NCI-H1694 treated with DMSO at 0.1 percent for 48 hours (cell line): ENCODE measurements at regions not wholly inside any gene's neighbourhood (a gene's known extent, or its start where the extent isn't known, plus 50 kb on each side); places are given as distances from the start of the nearest gene placed in this dataset.

ENCODE experiments used
- DNase-seq: peaks from one replicate; lab custom pipeline; 2025; lab: John Stamatoyannopoulos, UW

- DNase-seq: no peak
These were observed 300.1 kb upstream of the TRIB2 start for GRCh38 chr2:12416600-12416999.

- no peak for DNase-seq
These were observed 298.9 kb upstream of the TRIB2 start for GRCh38 chr2:12417786-12418185.

GRCh38 chr2:12419803-12420202, 296.9 kb upstream of the TRIB2 start:
- no peak for DNase-seq

- DNase-seq: no peak
These were observed 295.7 kb upstream of the TRIB2 start for GRCh38 chr2:12421046-12421445.

GRCh38 chr2:12424219-12424618, 292.5 kb upstream of the TRIB2 start:
- no peak for DNase-seq

GRCh38 chr2:12424809-12425208, 291.9 kb upstream of the TRIB2 start:
- no peak for DNase-seq

- no peak for DNase-seq
These were observed 288.4 kb upstream of the TRIB2 start for GRCh38 chr2:12428324-12428723.

GRCh38 chr2:12428786-12429185, 287.9 kb upstream of the TRIB2 start:
- DNase-seq: no peak

GRCh38 chr2:12429779-12430406, 286.8 kb upstream of the TRIB2 start:
- DNase-seq: no peak

GRCh38 chr2:12430407-12431133, 286.2 kb upstream of the TRIB2 start:
- no peak for DNase-seq

GRCh38 chr2:12432985-12433625, 283.6 kb upstream of the TRIB2 start:
- no peak for DNase-seq

- no peak for DNase-seq
These were observed 283.1 kb upstream of the TRIB2 start for GRCh38 chr2:12433626-12433990.

GRCh38 chr2:12434630-12435098, 282.1 kb upstream of the TRIB2 start:
- DNase-seq: no peak

GRCh38 chr2:12435430-12436222, 281.1 kb upstream of the TRIB2 start:
- DNase-seq: no peak

GRCh38 chr2:12436483-12436882, 280.3 kb upstream of the TRIB2 start:
- DNase-seq: no peak

- DNase-seq: no peak
These were observed 279.7 kb upstream of the TRIB2 start for GRCh38 chr2:12436935-12437561.

GRCh38 chr2:12440731-12441130, 276.0 kb upstream of the TRIB2 start:
- DNase-seq: no peak

- DNase-seq: no peak
These were observed 274.8 kb upstream of the TRIB2 start for GRCh38 chr2:12441750-12442475.

- DNase-seq: no peak
These were observed 274.3 kb upstream of the TRIB2 start for GRCh38 chr2:12442476-12442847.

GRCh38 chr2:12448846-12449505, 267.8 kb upstream of the TRIB2 start:
- DNase-seq: no peak

GRCh38 chr2:12451726-12452125, 265.0 kb upstream of the TRIB2 start:
- no peak for DNase-seq
